BE2C (cell line): ENCODE measurements at regions not wholly inside any gene's neighbourhood (a gene's known extent, or its start where the extent isn't known, plus 50 kb on each side); places are given as distances from the start of the nearest gene placed in this dataset.

Experiments used
- DNase-seq: peaks from one replicate; pipeline ENCODE4 v3.0.0-alpha.2; 2020
- H3K27me3 ChIP-seq: fragments of 250-450 bp; sonication (Bioruptor Pico); 2 replicates; pipeline ENCODE4 v1.5.1; 2020; ENCODE audit warnings: mild to moderate bottlenecking
- H3K36me3 ChIP-seq: fragments of 250-450 bp; sonication (Bioruptor Pico); 2 replicates; pipeline ENCODE4 v1.5.1; 2020; ENCODE audit warnings: mild to moderate bottlenecking
- H3K4me1 ChIP-seq: fragments of 250-450 bp; sonication (Bioruptor Pico); 2 replicates; pipeline ENCODE4 v1.5.1; 2020
- H3K4me3 ChIP-seq: 2 replicates; pipeline ENCODE4 v1.5.1; 2011; ENCODE audit warnings: low read depth, low read length
- H3K9me3 ChIP-seq: fragments of 250-450 bp; sonication (Bioruptor Pico); 2 replicates; pipeline ENCODE4 v1.5.1; 2020
- TF ChIP-seq, protein P1 (sequence below): IDR thresholded peaks from 2 replicates; pipeline ENCODE4 v1.5.1; 2012; ENCODE audit warnings: mild to moderate bottlenecking, low read depth, low read length

DNA sequence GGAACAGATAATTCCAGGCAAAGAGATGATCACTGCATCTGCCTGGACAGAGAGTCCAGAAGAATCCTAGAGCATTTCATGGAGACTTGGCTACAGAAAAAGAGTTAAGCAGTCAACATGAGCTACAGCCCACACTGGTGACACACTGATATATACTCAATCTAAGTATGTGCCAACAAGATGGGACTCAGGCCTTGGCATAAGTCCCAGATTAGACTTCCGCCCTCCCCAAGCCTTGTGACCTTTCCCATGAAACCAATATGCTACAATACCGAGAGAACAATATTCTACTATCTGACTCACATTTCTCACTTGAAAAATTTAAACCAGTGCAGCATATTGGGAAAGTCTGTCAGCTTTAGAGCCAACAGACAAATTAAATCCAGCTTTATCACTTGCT, 65.7 kb upstream of the SLITRK2 start:
- no peak for DNase-seq
- H3K9me3 ChIP-seq, result no peaks in the 10 kb centered on the region

More for the DNA sequence above, 65.7 kb upstream of the SLITRK2 start:
- Histone ChIP-seq H3K36me3 (no peaks in the 10 kb centered on the region), H3K27me3 (no peaks in the 10 kb centered on the region), H3K4me3 (no peak overlapping the region), H3K4me1 (no peaks in the 10 kb centered on the region)
- TF ChIP-seq, protein P1, sequence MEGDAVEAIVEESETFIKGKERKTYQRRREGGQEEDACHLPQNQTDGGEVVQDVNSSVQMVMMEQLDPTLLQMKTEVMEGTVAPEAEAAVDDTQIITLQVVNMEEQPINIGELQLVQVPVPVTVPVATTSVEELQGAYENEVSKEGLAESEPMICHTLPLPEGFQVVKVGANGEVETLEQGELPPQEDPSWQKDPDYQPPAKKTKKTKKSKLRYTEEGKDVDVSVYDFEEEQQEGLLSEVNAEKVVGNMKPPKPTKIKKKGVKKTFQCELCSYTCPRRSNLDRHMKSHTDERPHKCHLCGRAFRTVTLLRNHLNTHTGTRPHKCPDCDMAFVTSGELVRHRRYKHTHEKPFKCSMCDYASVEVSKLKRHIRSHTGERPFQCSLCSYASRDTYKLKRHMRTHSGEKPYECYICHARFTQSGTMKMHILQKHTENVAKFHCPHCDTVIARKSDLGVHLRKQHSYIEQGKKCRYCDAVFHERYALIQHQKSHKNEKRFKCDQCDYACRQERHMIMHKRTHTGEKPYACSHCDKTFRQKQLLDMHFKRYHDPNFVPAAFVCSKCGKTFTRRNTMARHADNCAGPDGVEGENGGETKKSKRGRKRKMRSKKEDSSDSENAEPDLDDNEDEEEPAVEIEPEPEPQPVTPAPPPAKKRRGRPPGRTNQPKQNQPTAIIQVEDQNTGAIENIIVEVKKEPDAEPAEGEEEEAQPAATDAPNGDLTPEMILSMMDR, result no peak
